RWPE2 (cell line): ENCODE measurements at regions not wholly inside any gene's neighbourhood (a gene's known extent, or its start where the extent isn't known, plus 50 kb on each side); places are given as distances from the start of the nearest gene placed in this dataset.

Experiments
- ATAC-seq: fragments of 200-7000 bp; cut with Tn5 transposase; 3 replicates; pipeline ENCODE4 v1.9.1; 2021; ENCODE audit warnings: low read depth
- DNase-seq: peaks from one replicate; pipeline ENCODE4 v3.0.0-alpha.2; 2020; ENCODE audit warnings: low spot score
- H3K27ac ChIP-seq: fragments of 450-650 bp; 2 replicates; pipeline ENCODE4 v1.5.1; 2017; ENCODE audit warnings: mild to moderate bottlenecking; ENCODE audit not compliant: poor library complexity, severe bottlenecking
- H3K27me3 ChIP-seq: fragments of 250-450 bp; sonication (Bioruptor Pico); 2 replicates; pipeline ENCODE4 v1.5.1; 2021; ENCODE audit warnings: mild to moderate bottlenecking, moderate library complexity; ENCODE audit not compliant: insufficient read depth, poor library complexity, severe bottlenecking
- H3K36me3 ChIP-seq: fragments of 250-450 bp; sonication (Bioruptor Pico); 2 replicates; pipeline ENCODE4 v1.5.1; 2020; ENCODE audit warnings: low read depth, mild to moderate bottlenecking, moderate library complexity
- H3K4me1 ChIP-seq: fragments of 250-450 bp; sonication (Bioruptor Pico); 2 replicates; pipeline ENCODE4 v1.5.1; 2021; ENCODE audit warnings: mild to moderate bottlenecking, moderate library complexity; ENCODE audit not compliant: insufficient read depth, poor library complexity, severe bottlenecking
- H3K4me3 ChIP-seq: fragments of 250-450 bp; sonication (Bioruptor Pico); 2 replicates; pipeline ENCODE4 v1.5.1; 2021; ENCODE audit warnings: mild to moderate bottlenecking, moderate library complexity; ENCODE audit not compliant: severe bottlenecking
- H3K9me3 ChIP-seq: fragments of 250-450 bp; sonication (Bioruptor Pico); 2 replicates; pipeline ENCODE4 v1.5.1; 2021; ENCODE audit warnings: mild to moderate bottlenecking, moderate library complexity; ENCODE audit not compliant: severe bottlenecking
- CTCF ChIP-seq: fragments of 450-650 bp; IDR thresholded peaks from one replicate; pipeline ENCODE4 v1.5.1; 2017; ENCODE audit warnings: mild to moderate bottlenecking, moderate library complexity; ENCODE audit not compliant: poor library complexity, severe bottlenecking

GRCh38 chr5:2569176-2569575 lies 182.3 kb downstream of the IRX2 start:
- peaks cover 19% of the 10 kb centered on the region for H3K27me3 ChIP-seq
- H3K4me3 ChIP-seq, result no peak overlapping the region
- no peaks in the 10 kb centered on the region for H3K4me1 ChIP-seq
- DNase-seq (no peak), ATAC-seq (no peak)
- no peak for TF ChIP-seq CTCF
- H3K36me3 ChIP-seq, result no peaks in the 10 kb centered on the region
- H3K27ac ChIP-seq, result no peak overlapping the region
- no peaks in the 10 kb centered on the region for H3K9me3 ChIP-seq

DNA sequence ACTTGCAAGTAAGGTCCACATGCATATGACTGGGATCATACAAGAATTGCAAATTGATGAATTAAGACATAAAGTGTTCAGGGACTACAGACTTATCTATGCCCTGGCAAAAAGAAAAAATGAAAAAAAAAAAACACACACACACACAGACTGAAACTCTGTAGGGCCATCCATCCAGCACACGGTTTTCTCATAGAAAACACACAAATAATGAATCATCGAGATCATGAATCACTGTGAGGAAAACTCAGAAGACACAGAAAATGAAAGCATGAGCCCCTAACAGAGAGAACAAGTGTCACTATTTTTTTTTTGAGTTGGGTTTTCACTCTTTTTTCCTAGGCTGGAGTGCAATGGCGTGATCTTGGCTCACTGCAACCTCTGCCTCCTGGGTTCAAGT lies 185.2 kb downstream of the IRX2 start:
- H3K27me3 ChIP-seq, result peaks cover 5% of the 10 kb centered on the region
- DNase-seq (no peak), ATAC-seq (no peak)
- no peak for TF ChIP-seq CTCF
- H3K36me3 ChIP-seq, result no peaks in the 10 kb centered on the region
- no peak overlapping the region for H3K4me3 ChIP-seq
- no peaks in the 10 kb centered on the region for H3K9me3 ChIP-seq
- no peaks in the 10 kb centered on the region for H3K4me1 ChIP-seq
- no peak overlapping the region for H3K27ac ChIP-seq

- no peak overlapping the region for H3K4me3 ChIP-seq
- no peak for TF ChIP-seq CTCF
- no peaks in the 10 kb centered on the region for H3K9me3 ChIP-seq
- ATAC-seq (no peak), DNase-seq (no peak)
- peaks cover 3% of the 10 kb centered on the region for H3K27me3 ChIP-seq
- no peaks in the 10 kb centered on the region for H3K36me3 ChIP-seq
- H3K4me1 ChIP-seq, result no peaks in the 10 kb centered on the region
- no peak overlapping the region for H3K27ac ChIP-seq
Measured at GRCh38 chr5:2565147-2565546, 186.3 kb downstream of the IRX2 start.

GRCh38 chr5:2563046-2563445 lies 188.4 kb downstream of the IRX2 start:
- no peak for TF ChIP-seq CTCF
- ATAC-seq, result no peak
- DNase-seq, result no peak
- H3K36me3 ChIP-seq, result no peaks in the 10 kb centered on the region
- no peak overlapping the region for H3K27ac ChIP-seq
- H3K9me3 ChIP-seq, result no peaks in the 10 kb centered on the region
- no peaks in the 10 kb centered on the region for H3K4me1 ChIP-seq
- peaks cover 3% of the 10 kb centered on the region for H3K27me3 ChIP-seq
- H3K4me3 ChIP-seq, result no peak overlapping the region

GRCh38 chr5:2562036-2562435 lies 189.4 kb downstream of the IRX2 start:
- no peaks in the 10 kb centered on the region for H3K27me3 ChIP-seq
- no peak overlapping the region for H3K27ac ChIP-seq
- DNase-seq (no peak), ATAC-seq (no peak)
- no peaks in the 10 kb centered on the region for H3K36me3 ChIP-seq
- no peak overlapping the region for H3K4me3 ChIP-seq
- H3K9me3 ChIP-seq, result no peaks in the 10 kb centered on the region
- no peak for TF ChIP-seq CTCF
- no peaks in the 10 kb centered on the region for H3K4me1 ChIP-seq
